H4 (cell line): ENCODE measurements at regions not wholly inside any gene's neighbourhood (a gene's known extent, or its start where the extent isn't known, plus 50 kb on each side); places are given as distances from the start of the nearest gene placed in this dataset.

Source experiments
- DNase-seq: peaks from one replicate; pipeline ENCODE4 v3.0.0-alpha.2; 2015; ENCODE audit warnings: low spot score

GRCh38 chr2:215687149-215688031, 251.5 kb upstream of the FN1 start:
- no peak for DNase-seq

- DNase-seq, result no peak
These were observed 249.5 kb upstream of the FN1 start for GRCh38 chr2:215685238-215685990.

DNA sequence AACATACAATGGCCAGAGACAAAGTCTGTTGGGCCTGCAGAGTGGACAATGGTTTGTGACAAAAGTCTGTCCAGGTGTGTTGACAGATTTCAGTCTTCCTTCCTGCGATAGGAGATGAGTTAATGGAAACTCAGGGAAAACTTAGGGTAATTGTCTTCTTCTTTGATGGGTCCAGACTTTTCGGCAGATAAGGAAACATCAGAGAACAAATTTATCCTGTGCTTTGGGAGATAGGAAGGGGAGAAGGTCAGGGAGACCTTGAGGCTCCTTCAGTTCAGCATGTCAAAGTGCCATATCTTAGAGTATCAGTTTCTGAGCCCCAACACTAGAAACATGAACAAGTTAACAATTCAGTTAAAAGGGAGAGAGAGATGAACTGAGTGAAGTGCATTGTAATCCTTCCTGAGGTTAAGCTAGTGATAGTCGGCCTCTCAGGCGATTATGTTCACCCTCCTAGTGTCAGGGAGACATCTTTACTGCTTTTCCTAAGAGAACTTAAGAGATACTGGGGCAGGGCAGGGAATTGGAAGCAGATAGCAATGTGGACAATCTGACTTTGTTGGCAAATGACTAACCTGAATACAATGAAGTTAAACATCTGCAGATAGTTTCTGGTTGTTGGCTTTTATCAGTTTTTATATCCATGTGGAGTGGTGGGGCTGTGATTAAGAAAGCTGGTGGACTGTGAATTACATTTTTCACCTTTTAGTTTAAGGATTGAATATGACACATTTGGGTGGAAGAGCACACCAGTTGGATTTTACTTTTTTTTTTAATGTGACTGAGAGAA, 248.8 kb upstream of the FN1 start:
- no peak for DNase-seq

GRCh38 chr2:215683295-215683694, 247.4 kb upstream of the FN1 start:
- no peak for DNase-seq

DNA sequence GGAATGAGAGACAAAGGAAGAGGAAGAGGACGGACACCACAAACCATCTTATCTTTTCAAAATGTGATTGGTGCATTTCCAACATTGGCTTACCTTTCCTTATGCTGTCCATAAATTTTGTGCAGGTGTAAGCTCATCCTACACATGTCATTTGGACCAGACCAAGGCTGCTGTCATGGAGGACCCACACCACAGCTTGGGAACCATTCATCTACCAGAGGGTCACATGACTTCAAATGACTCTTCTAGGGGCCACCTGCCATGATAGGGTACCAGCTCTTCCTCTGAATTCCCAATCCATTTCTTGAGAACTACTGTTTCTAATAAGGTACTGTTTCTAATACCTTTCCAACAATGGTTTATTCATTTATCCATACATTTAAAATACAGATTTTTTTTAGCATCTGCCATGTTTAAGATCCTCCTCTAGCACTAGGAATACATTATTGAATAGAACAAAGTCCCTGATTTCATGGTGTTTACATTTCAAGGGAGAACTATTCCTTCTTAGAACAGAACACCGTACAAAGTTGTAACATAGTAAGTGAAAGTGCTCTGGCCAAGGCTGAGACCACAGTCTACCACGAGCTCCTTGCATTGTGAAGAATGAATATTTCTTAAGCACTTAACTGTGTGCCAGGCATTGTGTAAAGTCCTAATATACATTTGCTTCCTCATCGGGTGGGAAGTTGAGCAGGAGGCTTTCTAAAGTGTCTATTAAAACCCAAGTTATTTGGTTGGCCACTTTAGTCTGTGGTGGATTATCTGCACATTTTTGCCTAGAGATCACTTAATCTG, 246.1 kb upstream of the FN1 start:
- DNase-seq, result no peak

GRCh38 chr2:215680605-215681598, 245.0 kb upstream of the FN1 start:
- peak; percentile 88 for DNase-seq

DNA sequence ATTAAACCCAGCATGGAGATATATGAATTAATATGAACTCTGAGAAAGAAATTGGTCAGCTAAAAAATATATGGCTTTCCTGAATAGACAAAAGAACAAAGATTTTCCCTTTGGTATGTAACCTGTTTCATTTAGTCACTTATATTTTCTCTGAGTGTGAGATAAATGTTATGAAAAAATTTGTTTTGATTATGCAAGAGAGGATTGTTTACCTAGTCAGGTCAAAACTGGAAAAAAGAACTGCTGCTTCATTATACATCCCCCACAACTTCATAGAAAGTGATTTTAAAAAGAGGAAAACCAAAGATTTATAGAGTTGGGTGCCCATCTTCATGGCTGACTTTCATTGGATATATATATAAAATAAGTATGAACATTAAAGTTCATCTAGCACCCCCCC, 242.2 kb upstream of the FN1 start:
- no peak for DNase-seq

- no peak for DNase-seq
These were observed 241.6 kb upstream of the FN1 start for GRCh38 chr2:215677481-215677880.

GRCh38 chr2:215672406-215672805, 236.5 kb upstream of the FN1 start:
- no peak for DNase-seq

DNA sequence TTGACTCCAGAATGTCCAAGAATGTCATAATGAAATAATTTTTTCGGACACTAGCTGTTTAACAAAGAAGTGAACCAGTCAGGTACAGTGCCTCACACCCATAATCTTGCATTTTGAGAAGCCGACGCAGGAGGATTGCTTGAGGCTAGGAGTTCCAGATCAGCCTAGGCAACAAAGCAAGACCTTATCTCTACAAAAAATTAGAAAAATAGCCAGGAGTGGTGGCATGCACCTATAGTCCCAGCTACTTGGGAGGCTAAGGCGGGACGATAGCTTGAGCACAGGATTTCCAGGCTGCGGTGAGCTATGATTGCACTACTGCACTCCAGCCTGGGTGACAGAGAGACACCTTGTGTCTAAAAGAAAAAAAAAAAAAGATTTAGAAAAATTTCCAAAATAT, 235.8 kb upstream of the FN1 start:
- DNase-seq, result no peak

- no peak for DNase-seq
These were observed 235.4 kb upstream of the FN1 start for GRCh38 chr2:215671244-215671643.

GRCh38 chr2:215670396-215670795, 234.5 kb upstream of the FN1 start:
- DNase-seq, result no peak

DNA sequence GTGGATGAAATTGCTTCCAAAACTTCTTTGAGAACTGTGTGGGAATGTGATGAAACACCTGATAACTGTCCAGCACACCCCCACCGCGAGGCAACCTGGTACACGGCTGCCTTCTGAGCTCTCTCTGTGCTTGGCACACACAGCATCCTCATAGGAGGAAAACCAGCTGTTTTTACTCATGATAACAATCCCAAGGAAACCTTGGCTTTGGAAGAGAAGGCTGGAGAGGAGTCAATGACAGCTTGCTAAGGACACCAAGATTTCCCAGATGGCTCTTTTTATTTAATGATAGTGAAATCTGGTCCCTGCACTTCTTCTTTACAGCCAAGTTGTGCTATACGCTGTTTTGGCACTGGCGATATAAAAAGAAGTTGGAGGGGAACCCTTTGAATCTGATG, 232.5 kb upstream of the FN1 start:
- DNase-seq, result no peak

DNA sequence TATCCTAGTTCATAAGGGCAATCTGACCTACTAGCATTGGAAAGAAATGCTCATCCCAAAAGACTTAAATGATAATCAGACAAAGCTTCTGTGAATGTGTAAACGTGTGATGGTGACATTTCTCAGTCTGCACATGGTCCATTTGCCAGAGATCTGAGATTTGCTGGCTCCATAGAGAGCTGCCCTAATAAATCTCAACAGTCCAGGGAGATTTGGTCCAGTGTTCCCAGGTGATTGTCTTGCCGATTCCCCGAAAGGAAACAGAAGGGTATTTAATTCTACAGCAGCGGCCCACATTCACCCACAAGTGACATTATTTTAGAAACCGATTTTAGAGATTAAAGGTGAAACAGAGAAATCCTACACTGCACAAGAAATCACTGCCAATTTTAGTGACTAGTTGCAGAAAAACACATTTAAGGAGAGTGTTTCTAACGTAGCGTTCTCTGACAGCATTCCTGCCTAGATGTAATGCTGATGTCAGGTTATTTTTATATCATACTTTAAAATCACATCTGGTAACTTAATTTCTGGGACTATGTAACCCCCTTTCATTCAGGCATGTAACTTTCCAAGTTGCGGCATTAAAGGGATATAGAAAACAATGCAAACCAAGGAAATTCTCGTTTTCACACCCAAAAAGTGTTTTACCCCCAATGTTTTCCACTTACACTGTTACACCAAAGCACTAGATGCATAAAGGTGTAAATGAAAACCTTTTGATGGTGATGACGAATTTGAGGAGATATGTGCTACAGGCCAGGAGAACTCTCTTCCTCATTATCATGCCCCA, 231.9 kb upstream of the FN1 start:
- DNase-seq, result no peak

GRCh38 chr2:215664847-215665525, 229.1 kb upstream of the FN1 start:
- DNase-seq, result peak; percentile 86

- no peak for DNase-seq
These were observed 226.8 kb upstream of the FN1 start for GRCh38 chr2:215662715-215663114.

GRCh38 chr2:215660687-215661086, 224.8 kb upstream of the FN1 start:
- no peak for DNase-seq

DNA sequence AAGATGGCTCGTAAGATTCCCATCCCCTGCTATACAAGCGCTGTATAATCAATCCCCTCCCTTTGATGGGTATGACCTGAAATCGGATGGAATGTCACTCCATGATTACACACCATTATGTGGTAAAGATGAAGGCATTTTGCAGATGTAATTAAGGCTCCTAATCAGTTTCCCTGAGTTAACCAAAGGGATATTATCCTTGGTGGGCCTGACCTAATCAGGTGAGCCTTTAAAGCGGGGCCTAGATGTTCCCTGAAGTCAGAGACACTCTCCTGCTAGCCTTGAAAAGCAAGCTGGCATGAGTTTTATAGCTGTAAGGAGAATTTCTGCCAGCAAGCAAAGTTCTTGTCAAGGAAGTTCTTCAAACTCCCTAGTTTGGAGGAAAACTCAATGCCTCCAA, 223.8 kb upstream of the FN1 start:
- no peak for DNase-seq
